GM21529 (cell line): ENCODE measurements at regions not wholly inside any gene's neighbourhood (a gene's known extent, or its start where the extent isn't known, plus 50 kb on each side); places are given as distances from the start of the nearest gene placed in this dataset.

ENCODE experiments used
- ATAC-seq: cut with Tn5 transposase; IDR thresholded peaks from one replicate; pipeline ENCODE4 v1.9.1; 2021; ENCODE audit not compliant: unreplicated experiment

- no peak for ATAC-seq
These were observed 152.1 kb downstream of the PMP22 start for GRCh38 chr17:15112846-15113617.

DNA sequence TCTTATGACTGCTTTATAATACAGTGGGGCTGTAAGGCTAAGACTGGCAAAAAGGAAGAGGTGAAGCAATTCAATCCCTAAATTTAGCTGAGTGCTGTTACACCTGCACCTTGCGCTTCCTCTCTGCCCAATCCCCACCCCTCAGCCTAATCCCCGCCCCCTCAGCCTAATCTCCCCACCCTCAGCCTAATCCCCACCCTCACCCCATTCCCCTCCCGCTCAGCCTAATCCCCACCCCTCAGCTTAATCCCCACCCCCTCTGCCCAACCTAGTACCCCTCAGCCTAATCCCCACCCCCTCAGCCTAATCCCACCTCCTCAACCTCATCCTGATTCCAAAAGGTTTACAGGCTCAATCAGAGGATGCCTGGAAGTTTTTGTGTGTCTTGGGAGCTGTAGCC is 155.5 kb downstream of the PMP22 start:
- no peak for ATAC-seq

DNA sequence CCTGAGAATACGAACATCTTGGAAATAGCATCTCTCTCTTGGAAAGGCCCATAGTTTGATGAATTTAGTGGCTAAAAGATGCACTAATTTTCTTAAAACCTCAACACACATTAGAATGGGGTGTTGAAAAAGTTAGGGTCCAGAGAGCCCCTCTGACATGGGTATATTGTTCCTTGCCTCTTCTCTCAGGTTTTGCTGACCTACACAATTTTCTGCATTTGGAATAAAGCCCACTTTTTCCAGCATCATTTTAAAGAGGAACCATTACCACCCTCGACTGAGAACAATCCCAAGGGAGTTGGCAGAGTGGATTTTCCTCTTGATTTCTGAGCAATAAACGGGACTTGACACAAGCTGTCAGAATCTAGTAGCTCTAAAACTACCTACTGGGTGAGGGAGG is 156.1 kb downstream of the PMP22 start:
- no peak for ATAC-seq

DNA sequence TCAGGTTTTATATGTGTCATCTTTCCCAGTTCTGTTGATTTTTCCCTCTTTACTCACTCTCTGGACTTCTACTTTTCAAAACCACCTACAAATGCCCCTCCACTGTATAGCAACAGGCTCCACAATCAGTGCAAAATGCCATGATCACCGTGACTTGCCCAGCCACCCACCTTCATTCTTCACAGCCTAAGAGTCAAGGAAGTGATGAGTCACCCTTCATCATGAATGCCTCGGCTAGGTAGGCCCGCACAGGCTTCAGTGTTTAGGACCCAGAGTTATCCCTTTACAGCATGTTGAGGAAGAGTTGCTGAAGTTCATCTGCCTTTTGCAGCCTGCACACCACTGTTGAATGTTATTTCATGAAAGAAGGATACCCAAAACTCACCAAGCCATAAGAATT is 158.6 kb downstream of the PMP22 start:
- no peak for ATAC-seq

GRCh38 chr17:15103785-15104184 is 161.3 kb downstream of the PMP22 start:
- no peak for ATAC-seq

GRCh38 chr17:15101175-15101574 is 164.0 kb downstream of the PMP22 start:
- ATAC-seq, result no peak

GRCh38 chr17:15096511-15096910 is 168.6 kb downstream of the PMP22 start:
- ATAC-seq, result no peak

GRCh38 chr17:15095935-15096334 is 169.2 kb downstream of the PMP22 start:
- no peak for ATAC-seq

DNA sequence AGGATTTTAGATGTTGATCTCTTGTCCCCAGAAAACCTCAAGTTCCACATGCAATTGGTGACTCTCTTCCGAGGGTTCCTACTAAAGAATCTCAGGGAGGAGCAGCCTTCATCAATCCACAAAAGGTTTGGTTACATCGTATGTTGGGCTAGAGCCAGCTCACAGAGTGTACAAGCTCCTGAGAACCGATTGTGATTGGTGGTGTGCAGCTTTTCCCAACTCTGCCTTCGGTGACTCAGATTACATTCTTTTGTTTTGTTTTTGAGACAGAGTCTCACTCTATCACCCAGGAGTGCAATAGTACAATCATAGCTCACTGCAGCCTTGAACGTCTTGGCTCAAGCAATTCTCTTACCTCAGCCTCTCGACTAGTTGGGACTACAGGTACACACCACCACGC is 172.4 kb downstream of the PMP22 start:
- no peak for ATAC-seq

GRCh38 chr17:15092261-15092660 is 172.9 kb downstream of the PMP22 start:
- no peak for ATAC-seq

GRCh38 chr17:15091825-15092224 is 173.3 kb downstream of the PMP22 start:
- no peak for ATAC-seq

DNA sequence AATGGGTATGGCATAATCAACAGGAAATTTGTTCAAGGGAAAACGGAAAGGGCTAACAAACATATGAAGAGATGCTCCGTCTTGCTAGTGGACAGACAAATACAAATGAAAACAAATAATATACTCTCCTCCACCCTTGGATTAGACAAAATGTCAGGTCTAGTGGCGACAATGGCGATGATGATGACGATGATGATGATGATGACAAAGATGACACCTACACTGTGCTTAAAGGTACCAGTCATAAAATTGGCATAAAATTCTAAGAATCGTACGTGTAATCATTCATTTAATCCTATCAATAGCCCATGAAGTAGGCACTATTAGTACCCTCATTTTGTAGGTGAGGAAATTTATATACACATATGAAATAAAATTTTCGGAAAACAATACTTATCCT is 174.6 kb downstream of the PMP22 start:
- ATAC-seq, result no peak

GRCh38 chr17:15087946-15088345 is 177.2 kb downstream of the PMP22 start:
- ATAC-seq, result no peak

GRCh38 chr17:15086776-15087295 is 178.3 kb downstream of the PMP22 start:
- no peak for ATAC-seq

- ATAC-seq, result no peak
These were observed 179.0 kb downstream of the PMP22 start for GRCh38 chr17:15085890-15086677.

DNA sequence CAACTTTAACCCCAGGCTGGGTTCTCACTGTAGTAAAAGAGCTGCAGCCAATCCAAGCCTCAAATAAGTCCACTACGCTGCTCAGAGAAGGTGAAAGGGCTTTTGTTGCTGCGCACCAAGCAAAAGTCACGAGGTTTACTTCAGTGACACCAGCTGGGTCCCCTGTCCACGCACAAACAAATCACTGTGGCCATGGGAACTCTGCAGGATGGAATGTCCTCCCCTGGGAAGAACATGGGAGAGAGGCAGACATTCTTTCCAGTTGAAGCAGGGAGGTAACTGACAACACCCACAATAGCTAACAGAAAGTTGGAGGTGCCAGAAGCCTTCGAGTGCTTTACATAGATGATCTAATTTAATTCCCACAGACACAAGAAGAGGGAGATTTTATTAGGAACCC is 181.9 kb downstream of the PMP22 start:
- no peak for ATAC-seq

DNA sequence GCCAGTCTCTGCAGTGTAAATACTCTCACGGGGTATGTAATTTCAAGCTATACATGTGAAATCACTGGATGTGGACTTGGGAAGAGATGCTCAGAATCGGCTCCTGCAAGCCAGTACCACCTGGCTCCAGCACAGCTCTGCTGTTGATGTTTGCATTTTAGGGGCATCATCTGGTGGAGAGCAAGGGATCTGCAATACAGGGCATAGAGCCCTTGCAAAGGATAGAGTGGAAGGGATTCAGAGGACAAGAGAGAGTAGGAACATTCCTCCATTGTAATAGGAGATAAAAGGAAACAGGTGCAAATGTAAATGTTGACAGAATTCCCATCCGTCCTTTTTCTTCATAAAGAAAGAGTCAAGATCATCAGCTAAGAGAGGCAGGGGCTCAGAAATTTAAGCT is 184.1 kb downstream of the PMP22 start:
- no peak for ATAC-seq

GRCh38 chr17:15078570-15078969 is 186.6 kb downstream of the PMP22 start:
- ATAC-seq, result no peak

GRCh38 chr17:15076991-15077663 is 188.0 kb downstream of the PMP22 start:
- ATAC-seq, result no peak

DNA sequence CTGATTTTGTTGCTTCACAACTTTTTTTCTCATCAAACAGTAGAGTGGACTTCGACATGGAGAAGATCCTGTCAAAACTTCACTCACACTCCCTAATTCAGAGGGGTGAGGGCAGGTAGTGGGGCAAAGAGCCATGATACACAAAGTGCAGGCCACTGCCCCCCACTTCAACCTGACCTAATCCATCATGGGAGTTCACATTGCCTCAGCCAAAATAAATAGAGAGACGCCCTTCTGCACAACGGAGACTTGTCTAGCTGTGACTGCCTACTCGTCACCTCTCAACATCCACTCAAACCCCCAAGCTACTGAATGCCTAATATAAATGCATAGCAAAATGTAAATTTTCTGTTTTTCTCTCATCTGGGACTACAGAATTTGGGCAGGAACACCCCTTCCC is 213.2 kb downstream of the PMP22 start:
- ATAC-seq, result no peak

- ATAC-seq, result no peak
These were observed 215.3 kb downstream of the PMP22 start for GRCh38 chr17:15049795-15050160.
